ENCODE measurements at regions not wholly inside any gene's neighbourhood (a gene's known extent, or its start where the extent isn't known, plus 50 kb on each side); places are given as distances from the start of the nearest gene placed in this dataset.

- TF ChIP-seq POLR2A (IDR thresholded peaks at IDR 0.05) (no peak), POLR2AphosphoS5 (IDR thresholded peaks at IDR 0.05) (no peak), EP300 (IDR thresholded peaks at IDR 0.05) (no peak)
- TF ChIP-seq, protein P1, sequence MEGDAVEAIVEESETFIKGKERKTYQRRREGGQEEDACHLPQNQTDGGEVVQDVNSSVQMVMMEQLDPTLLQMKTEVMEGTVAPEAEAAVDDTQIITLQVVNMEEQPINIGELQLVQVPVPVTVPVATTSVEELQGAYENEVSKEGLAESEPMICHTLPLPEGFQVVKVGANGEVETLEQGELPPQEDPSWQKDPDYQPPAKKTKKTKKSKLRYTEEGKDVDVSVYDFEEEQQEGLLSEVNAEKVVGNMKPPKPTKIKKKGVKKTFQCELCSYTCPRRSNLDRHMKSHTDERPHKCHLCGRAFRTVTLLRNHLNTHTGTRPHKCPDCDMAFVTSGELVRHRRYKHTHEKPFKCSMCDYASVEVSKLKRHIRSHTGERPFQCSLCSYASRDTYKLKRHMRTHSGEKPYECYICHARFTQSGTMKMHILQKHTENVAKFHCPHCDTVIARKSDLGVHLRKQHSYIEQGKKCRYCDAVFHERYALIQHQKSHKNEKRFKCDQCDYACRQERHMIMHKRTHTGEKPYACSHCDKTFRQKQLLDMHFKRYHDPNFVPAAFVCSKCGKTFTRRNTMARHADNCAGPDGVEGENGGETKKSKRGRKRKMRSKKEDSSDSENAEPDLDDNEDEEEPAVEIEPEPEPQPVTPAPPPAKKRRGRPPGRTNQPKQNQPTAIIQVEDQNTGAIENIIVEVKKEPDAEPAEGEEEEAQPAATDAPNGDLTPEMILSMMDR (IDR thresholded peaks at IDR 0.05) = no peak
Observed at GRCh38 chr18:25433590-25433989, 81.6 kb upstream of the ZNF521 start.
